HEK293 (cell line): ENCODE measurements at regions not wholly inside any gene's neighbourhood (a gene's known extent, or its start where the extent isn't known, plus 50 kb on each side); places are given as distances from the start of the nearest gene placed in this dataset.

Experiments
- CTCF ChIA-PET: fragments of 350-600 bp; formaldehyde crosslinking; extraction: SDS; loops from one replicate; lab custom pipeline; 2021; ENCODE audit warnings: antibody characterized with exemption; lab: Yijun Ruan, JAX
- POLR2A ChIA-PET: fragments of 300-600 bp; formaldehyde crosslinking; extraction: SDS; loops from one replicate; lab custom pipeline; 2020; ENCODE audit warnings: antibody characterized with exemption, inconsistent platforms; lab: Yijun Ruan, JAX
- H3K27ac ChIP-seq: fragments of 200-500 bp; sonication (Bioruptor generic); 2 replicates; pipeline ENCODE4 v1.5.1; 2014; ENCODE audit warnings: low read depth, low read length, control low read depth, inconsistent platforms; ENCODE audit errors: extremely low read depth
- H3K36me3 ChIP-seq, 2 experiments: fragments of 200-500 bp in 1 of 2; sonication (Bioruptor generic) in 1 of 2; 1 replicate in 1 of 2; 2 replicates in 1 of 2; pipeline ENCODE4 v1.5.1; 2014 to 2017; ENCODE audit warnings: inconsistent platforms in 2 of 2, low read length in 2 of 2; ENCODE audit not compliant: control insufficient read depth in 2 of 2, insufficient read depth in 1 of 2
- H3K4me1 ChIP-seq: fragments of 200-500 bp; sonication (Bioruptor generic); 2 replicates; pipeline ENCODE4 v1.5.1; 2014; ENCODE audit warnings: mild to moderate bottlenecking, low read length, inconsistent platforms; ENCODE audit not compliant: control insufficient read depth, insufficient read depth
- H3K4me3 ChIP-seq: 2 replicates; pipeline ENCODE4 v1.5.1; 2011; ENCODE audit warnings: low read depth, mild to moderate bottlenecking, control low read depth, low read length, moderate library complexity
- H3K9me3 ChIP-seq: fragments of 200-500 bp; sonication (Bioruptor generic); 2 replicates; pipeline ENCODE4 v1.5.1; 2014; ENCODE audit warnings: low read depth, low read length, inconsistent platforms; ENCODE audit not compliant: control insufficient read depth, insufficient read depth
- FEZF1 ChIP-seq: fragments of 450-650 bp; formaldehyde crosslinking; IDR thresholded peaks from 2 replicates; pipeline ENCODE4 v1.5.1; 2016; ENCODE audit warnings: missing biosample characterization, missing genetic modification characterization
- TCF7L2 ChIP-seq: IDR thresholded peaks from 2 replicates; pipeline ENCODE4 v1.6.1; 2011; ENCODE audit warnings: low read depth, mild to moderate bottlenecking, inconsistent platforms, low read length, moderate library complexity, borderline replicate concordance
- ZBTB20 ChIP-seq: fragments of 450-650 bp; formaldehyde crosslinking; IDR thresholded peaks from 2 replicates; pipeline ENCODE4 v1.5.1; 2016; ENCODE audit warnings: missing biosample characterization, missing genetic modification characterization
- ZNF138 ChIP-seq: fragments of 450-650 bp; formaldehyde crosslinking; IDR thresholded peaks from 2 replicates; pipeline ENCODE4 v1.5.1; 2016; ENCODE audit warnings: missing biosample characterization, missing genetic modification characterization, borderline replicate concordance
- ZNF2 ChIP-seq: fragments of 450-650 bp; formaldehyde crosslinking; IDR thresholded peaks from 2 replicates; pipeline ENCODE4 v1.5.1; 2016; ENCODE audit warnings: missing biosample characterization, missing genetic modification characterization
- ZNF350 ChIP-seq: fragments of 450-650 bp; formaldehyde crosslinking; IDR thresholded peaks from 2 replicates; pipeline ENCODE4 v1.5.0; 2017; ENCODE audit warnings: missing biosample characterization, mild to moderate bottlenecking, missing genetic modification characterization
- ZNF37A ChIP-seq: fragments of 450-650 bp; IDR thresholded peaks from 2 replicates; pipeline ENCODE4 v1.5.1; 2018; ENCODE audit warnings: missing biosample characterization, missing genetic modification characterization
- ZNF426 ChIP-seq: fragments of 450-650 bp; formaldehyde crosslinking; IDR thresholded peaks from 2 replicates; pipeline ENCODE4 v1.5.1; 2017; ENCODE audit warnings: missing biosample characterization, missing genetic modification characterization, mild to moderate bottlenecking, inconsistent platforms, moderate library complexity
- ZNF560 ChIP-seq: fragments of 450-650 bp; formaldehyde crosslinking; IDR thresholded peaks from 2 replicates; pipeline ENCODE4 v1.5.1; 2017; ENCODE audit warnings: missing biosample characterization, missing genetic modification characterization, borderline replicate concordance
- ZNF777 ChIP-seq: fragments of 450-650 bp; formaldehyde crosslinking; IDR thresholded peaks from 2 replicates; pipeline ENCODE4 v1.5.1; 2017; ENCODE audit warnings: missing biosample characterization, missing genetic modification characterization, borderline replicate concordance
- ZNF837 ChIP-seq: fragments of 450-650 bp; formaldehyde crosslinking; IDR thresholded peaks from 2 replicates; pipeline ENCODE4 v1.5.1; 2016; ENCODE audit warnings: missing biosample characterization, missing genetic modification characterization
- ZSCAN23 ChIP-seq: fragments of 450-650 bp; formaldehyde crosslinking; IDR thresholded peaks from 2 replicates; pipeline ENCODE4 v1.5.1; 2016; ENCODE audit warnings: missing biosample characterization, missing genetic modification characterization
- TF ChIP-seq, protein P1 (sequence below): fragments of 450-650 bp; formaldehyde crosslinking; IDR thresholded peaks from 2 replicates; pipeline ENCODE4 v1.5.1; 2016; ENCODE audit warnings: missing biosample characterization, missing genetic modification characterization
- TF ChIP-seq, protein P2 (sequence below): fragments of 450-650 bp; formaldehyde crosslinking; IDR thresholded peaks from 2 replicates; pipeline ENCODE4 v1.5.1; 2016; ENCODE audit warnings: missing biosample characterization, missing genetic modification characterization
- TF ChIP-seq, protein P3 (sequence below): fragments of 450-650 bp; formaldehyde crosslinking; IDR thresholded peaks from 2 replicates; pipeline ENCODE4 v1.5.1; 2016; ENCODE audit warnings: missing biosample characterization, missing genetic modification characterization
- TF ChIP-seq, protein P4 (sequence below): fragments of 450-650 bp; formaldehyde crosslinking; IDR thresholded peaks from 2 replicates; pipeline ENCODE4 v1.5.1; 2016; ENCODE audit warnings: missing biosample characterization, missing genetic modification characterization, borderline replicate concordance
- TF ChIP-seq, protein P5 (sequence below): fragments of 450-650 bp; formaldehyde crosslinking; IDR thresholded peaks from 2 replicates; pipeline ENCODE4 v1.5.0; 2017; ENCODE audit warnings: missing biosample characterization, missing genetic modification characterization, borderline replicate concordance
- TF ChIP-seq, protein P6 (sequence below): fragments of 450-650 bp; formaldehyde crosslinking; IDR thresholded peaks from 2 replicates; pipeline ENCODE4 v1.5.1; 2016; ENCODE audit warnings: missing biosample characterization, missing genetic modification characterization

DNA sequence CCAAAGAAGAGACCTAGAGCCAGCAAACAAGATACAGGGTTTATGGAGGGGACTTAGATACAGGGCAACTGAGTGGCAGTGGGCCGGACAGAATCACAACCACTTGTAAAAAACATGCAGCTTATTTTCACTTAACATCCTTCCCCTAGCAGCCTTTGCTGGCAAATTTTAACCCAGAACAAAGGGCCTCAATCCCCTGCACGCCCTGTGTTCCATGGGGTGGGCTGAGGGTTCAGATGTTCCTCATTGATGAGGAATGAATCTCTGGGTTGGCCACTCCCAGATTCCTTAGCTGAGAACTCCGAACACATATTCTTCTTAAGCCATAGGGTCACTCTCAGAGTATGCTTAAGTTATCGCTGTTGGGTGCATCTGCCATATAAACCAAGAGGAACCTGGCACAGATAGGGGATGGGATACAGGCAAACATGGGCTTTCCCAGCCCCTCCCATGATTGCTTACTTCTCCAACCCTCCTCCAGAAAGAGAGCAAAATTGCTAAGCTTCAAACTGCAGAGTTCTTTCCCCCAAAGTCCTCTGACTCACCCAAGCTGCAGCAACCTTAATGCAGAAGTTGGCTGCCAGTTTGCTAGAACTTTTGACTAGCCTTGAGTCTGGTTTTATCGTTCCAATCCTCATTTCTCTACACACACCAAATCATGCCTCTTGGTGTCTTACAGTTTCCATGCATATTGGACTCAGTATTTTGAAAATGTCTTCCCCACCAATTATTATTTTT is 146.9 kb downstream of the CD47 start:
- Histone ChIP-seq H3K4me1 (no peaks in the 10 kb centered on the region), H3K27ac (no peak overlapping the region)
- CTCF ChIA-PET, result interaction anchor here (1.0 kb wide), 1 partner anchor 534 kb away, joined by 4 read pairs; no protein-coding TSS in a partner anchor
- TF ChIP-seq, protein P1, sequence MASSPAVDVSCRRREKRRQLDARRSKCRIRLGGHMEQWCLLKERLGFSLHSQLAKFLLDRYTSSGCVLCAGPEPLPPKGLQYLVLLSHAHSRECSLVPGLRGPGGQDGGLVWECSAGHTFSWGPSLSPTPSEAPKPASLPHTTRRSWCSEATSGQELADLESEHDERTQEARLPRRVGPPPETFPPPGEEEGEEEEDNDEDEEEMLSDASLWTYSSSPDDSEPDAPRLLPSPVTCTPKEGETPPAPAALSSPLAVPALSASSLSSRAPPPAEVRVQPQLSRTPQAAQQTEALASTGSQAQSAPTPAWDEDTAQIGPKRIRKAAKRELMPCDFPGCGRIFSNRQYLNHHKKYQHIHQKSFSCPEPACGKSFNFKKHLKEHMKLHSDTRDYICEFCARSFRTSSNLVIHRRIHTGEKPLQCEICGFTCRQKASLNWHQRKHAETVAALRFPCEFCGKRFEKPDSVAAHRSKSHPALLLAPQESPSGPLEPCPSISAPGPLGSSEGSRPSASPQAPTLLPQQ (tag by site-specific recombination), result no peak
- TF ChIP-seq, protein P2, sequence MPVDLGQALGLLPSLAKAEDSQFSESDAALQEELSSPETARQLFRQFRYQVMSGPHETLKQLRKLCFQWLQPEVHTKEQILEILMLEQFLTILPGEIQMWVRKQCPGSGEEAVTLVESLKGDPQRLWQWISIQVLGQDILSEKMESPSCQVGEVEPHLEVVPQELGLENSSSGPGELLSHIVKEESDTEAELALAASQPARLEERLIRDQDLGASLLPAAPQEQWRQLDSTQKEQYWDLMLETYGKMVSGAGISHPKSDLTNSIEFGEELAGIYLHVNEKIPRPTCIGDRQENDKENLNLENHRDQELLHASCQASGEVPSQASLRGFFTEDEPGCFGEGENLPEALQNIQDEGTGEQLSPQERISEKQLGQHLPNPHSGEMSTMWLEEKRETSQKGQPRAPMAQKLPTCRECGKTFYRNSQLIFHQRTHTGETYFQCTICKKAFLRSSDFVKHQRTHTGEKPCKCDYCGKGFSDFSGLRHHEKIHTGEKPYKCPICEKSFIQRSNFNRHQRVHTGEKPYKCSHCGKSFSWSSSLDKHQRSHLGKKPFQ (tag by site-specific recombination), result no peak
- TF ChIP-seq TCF7L2 (no peak), ZBTB20 (tag by site-specific recombination) (no peak), ZNF837 (no peak), ZNF2 (tag by site-specific recombination) (no peak), ZNF350 (tag by site-specific recombination) (no peak), FEZF1 (tag by site-specific recombination) (no peak), ZNF777 (tag by site-specific recombination) (no peak), ZNF426 (no peak), ZNF560 (tag by site-specific recombination) (no peak)
- TF ChIP-seq, protein P3, sequence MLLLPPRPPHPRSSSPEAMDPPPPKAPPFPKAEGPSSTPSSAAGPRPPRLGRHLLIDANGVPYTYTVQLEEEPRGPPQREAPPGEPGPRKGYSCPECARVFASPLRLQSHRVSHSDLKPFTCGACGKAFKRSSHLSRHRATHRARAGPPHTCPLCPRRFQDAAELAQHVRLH (tag by site-specific recombination), result no peak
- TF ChIP-seq, protein P4, sequence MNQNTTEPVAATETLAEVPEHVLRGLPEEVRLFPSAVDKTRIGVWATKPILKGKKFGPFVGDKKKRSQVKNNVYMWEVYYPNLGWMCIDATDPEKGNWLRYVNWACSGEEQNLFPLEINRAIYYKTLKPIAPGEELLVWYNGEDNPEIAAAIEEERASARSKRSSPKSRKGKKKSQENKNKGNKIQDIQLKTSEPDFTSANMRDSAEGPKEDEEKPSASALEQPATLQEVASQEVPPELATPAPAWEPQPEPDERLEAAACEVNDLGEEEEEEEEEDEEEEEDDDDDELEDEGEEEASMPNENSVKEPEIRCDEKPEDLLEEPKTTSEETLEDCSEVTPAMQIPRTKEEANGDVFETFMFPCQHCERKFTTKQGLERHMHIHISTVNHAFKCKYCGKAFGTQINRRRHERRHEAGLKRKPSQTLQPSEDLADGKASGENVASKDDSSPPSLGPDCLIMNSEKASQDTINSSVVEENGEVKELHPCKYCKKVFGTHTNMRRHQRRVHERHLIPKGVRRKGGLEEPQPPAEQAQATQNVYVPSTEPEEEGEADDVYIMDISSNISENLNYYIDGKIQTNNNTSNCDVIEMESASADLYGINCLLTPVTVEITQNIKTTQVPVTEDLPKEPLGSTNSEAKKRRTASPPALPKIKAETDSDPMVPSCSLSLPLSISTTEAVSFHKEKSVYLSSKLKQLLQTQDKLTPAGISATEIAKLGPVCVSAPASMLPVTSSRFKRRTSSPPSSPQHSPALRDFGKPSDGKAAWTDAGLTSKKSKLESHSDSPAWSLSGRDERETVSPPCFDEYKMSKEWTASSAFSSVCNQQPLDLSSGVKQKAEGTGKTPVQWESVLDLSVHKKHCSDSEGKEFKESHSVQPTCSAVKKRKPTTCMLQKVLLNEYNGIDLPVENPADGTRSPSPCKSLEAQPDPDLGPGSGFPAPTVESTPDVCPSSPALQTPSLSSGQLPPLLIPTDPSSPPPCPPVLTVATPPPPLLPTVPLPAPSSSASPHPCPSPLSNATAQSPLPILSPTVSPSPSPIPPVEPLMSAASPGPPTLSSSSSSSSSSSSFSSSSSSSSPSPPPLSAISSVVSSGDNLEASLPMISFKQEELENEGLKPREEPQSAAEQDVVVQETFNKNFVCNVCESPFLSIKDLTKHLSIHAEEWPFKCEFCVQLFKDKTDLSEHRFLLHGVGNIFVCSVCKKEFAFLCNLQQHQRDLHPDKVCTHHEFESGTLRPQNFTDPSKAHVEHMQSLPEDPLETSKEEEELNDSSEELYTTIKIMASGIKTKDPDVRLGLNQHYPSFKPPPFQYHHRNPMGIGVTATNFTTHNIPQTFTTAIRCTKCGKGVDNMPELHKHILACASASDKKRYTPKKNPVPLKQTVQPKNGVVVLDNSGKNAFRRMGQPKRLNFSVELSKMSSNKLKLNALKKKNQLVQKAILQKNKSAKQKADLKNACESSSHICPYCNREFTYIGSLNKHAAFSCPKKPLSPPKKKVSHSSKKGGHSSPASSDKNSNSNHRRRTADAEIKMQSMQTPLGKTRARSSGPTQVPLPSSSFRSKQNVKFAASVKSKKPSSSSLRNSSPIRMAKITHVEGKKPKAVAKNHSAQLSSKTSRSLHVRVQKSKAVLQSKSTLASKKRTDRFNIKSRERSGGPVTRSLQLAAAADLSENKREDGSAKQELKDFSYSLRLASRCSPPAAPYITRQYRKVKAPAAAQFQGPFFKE (tag by site-specific recombination), result no peak
- TF ChIP-seq, all 188 proteins: peak for 0
- H3K36me3 ChIP-seq, result no peaks in the 10 kb centered on the region
- POLR2A ChIA-PET, result no interaction called here
- H3K4me3 ChIP-seq, result no peak overlapping the region
- H3K9me3 ChIP-seq, result no peaks in the 10 kb centered on the region

DNA sequence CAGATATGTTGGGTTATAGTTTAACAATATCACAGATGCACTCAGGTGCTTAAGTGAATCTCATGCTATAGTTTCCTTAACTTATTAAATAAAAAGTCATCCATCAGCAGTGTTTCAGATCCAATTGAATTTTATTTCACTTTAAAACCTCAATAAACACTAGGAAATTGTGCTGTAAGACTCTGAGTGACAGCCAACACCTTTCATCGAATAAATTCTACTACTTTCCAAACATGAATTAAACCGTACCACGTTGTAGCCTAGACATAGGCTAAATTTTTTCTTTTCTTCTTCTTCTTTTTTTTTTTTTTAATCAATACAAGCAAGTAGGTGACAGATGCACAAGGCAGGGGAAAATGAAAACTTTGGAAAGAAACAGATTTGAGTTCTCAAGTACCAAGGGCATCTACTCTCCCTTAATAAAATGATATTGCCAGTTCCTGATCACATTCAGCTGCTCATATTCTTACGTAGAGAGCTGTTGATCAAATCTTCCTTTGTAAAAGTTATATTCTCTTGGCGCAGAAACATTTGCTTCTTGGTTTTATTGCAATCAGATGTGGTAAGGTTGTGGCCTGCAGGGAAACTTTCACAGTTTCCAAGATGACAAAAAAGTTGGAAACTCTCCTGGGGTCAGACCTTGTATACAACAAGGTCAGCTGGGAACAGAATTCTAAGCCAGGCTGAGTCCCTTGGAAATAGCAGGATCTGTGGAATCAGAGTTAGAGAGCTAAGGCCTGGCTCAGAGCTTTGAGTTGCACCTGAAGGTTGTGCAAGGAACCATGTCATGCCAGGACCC is 147.7 kb downstream of the CD47 start:
- no peak overlapping the region for H3K4me3 ChIP-seq
- H3K4me1 ChIP-seq, result no peaks in the 10 kb centered on the region
- ChIA-PET CTCF (no interaction called here), POLR2A (no interaction called here)
- H3K36me3 ChIP-seq, result no peaks in the 10 kb centered on the region
- no peaks in the 10 kb centered on the region for H3K9me3 ChIP-seq
- no peak overlapping the region for H3K27ac ChIP-seq
- no peak for TF ChIP-seq ZNF138
- TF ChIP-seq, protein P5, sequence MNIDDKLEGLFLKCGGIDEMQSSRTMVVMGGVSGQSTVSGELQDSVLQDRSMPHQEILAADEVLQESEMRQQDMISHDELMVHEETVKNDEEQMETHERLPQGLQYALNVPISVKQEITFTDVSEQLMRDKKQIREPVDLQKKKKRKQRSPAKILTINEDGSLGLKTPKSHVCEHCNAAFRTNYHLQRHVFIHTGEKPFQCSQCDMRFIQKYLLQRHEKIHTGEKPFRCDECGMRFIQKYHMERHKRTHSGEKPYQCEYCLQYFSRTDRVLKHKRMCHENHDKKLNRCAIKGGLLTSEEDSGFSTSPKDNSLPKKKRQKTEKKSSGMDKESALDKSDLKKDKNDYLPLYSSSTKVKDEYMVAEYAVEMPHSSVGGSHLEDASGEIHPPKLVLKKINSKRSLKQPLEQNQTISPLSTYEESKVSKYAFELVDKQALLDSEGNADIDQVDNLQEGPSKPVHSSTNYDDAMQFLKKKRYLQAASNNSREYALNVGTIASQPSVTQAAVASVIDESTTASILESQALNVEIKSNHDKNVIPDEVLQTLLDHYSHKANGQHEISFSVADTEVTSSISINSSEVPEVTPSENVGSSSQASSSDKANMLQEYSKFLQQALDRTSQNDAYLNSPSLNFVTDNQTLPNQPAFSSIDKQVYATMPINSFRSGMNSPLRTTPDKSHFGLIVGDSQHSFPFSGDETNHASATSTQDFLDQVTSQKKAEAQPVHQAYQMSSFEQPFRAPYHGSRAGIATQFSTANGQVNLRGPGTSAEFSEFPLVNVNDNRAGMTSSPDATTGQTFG (tag by site-specific recombination), result no peak
- TF ChIP-seq, protein P6, sequence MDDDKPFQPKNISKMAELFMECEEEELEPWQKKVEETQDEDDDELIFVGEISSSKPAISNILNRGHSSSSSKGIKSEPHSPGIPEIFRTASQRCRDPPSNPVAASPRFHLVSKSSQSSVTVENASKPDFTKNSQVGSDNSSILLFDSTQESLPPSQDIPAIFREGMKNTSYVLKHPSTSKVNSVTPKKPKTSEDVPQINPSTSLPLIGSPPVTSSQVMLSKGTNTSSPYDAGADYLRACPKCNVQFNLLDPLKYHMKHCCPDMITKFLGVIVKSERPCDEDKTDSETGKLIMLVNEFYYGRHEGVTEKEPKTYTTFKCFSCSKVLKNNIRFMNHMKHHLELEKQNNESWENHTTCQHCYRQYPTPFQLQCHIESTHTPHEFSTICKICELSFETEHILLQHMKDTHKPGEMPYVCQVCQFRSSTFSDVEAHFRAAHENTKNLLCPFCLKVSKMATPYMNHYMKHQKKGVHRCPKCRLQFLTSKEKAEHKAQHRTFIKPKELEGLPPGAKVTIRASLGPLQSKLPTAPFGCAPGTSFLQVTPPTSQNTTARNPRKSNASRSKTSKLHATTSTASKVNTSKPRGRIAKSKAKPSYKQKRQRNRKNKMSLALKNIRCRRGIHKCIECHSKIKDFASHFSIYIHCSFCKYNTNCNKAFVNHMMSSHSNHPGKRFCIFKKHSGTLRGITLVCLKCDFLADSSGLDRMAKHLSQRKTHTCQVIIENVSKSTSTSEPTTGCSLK (tag by site-specific recombination), result no peak
- no peak for TF ChIP-seq ZNF37A (tag by site-specific recombination)
- no peak for TF ChIP-seq ZSCAN23 (tag by site-specific recombination)
